ENCODE measurements at regions not wholly inside any gene's neighbourhood (a gene's known extent, or its start where the extent isn't known, plus 50 kb on each side); places are given as distances from the start of the nearest gene placed in this dataset.

- H3K9me3 ChIP-seq (ENCODE audit: low read length), result no peaks in the 10 kb centered on the region
- peaks cover 3 to 43% of the 10 kb centered on the region in 2 experiments; a peak in 3 of 5 replicates for H3K27me3 ChIP-seq (ENCODE audit: control insufficient read depth in 1 of 2, insufficient read depth in 2 of 2, low read length in 2 of 2)
- ChIA-PET POLR2A (no interaction called here), CTCF (ENCODE audit: low intra/inter-chr PET ratio, low total read pairs) (no interaction called here)
- WGBS (ENCODE audit: low lambda C conversion rate), result 10% methylated on average over 2 of the region's 2 CpGs
- no peak overlapping the region for H3K4me3 ChIP-seq (replicated peaks in 1 of 3; ENCODE audit: insufficient read depth in 1 of 3, low read depth in 2 of 3, low read length in 3 of 3)
- no TSS peak for BruUV-seq (replicated peaks)
- no peak overlapping the region for H3K4me2 ChIP-seq (ENCODE audit: low read depth, low read length)
- FAIRE-seq (no peak), DNase-seq (ENCODE audit: low spot score) (no peak), ATAC-seq (no peak)
- in situ Hi-C loops (cut with HindIII; ENCODE audit: extremely low pct_ligation_motif_present, low pct_unique_long_range_greater_than_20kb) (no loop called here), intact Hi-C loops (cut with micrococcal nuclease; ENCODE audit: unreplicated experiment) (no loop called here)
- no peaks in the 10 kb centered on the region for H3K4me1 ChIP-seq (ENCODE audit: insufficient read depth, low read length)
- no peaks in the 10 kb centered on the region; the same call in 1 of the 2 replicates for H4K20me1 ChIP-seq (ENCODE audit: insufficient read depth, low read length)
- H3K79me2 ChIP-seq (ENCODE audit: insufficient read depth, low read length), result no peaks in the 10 kb centered on the region
- H3K27ac ChIP-seq (ENCODE audit: extremely low read length, insufficient read depth, low read length), result no peak overlapping the region
- H2AFZ ChIP-seq (ENCODE audit: low read length), result no peak overlapping the region
- H3K36me3 ChIP-seq (replicated peaks in 1 of 2; ENCODE audit: control insufficient read depth in 1 of 2, insufficient read depth in 2 of 2, low read length in 2 of 2), result no peaks in the 10 kb centered on the region
- H3K9ac ChIP-seq (ENCODE audit: insufficient read depth, low read depth, low read length), result no peak overlapping the region
- TF ChIP-seq CCAR2 (optimal IDR thresholded peaks at IDR 0.05; ENCODE audit: low read depth, low read length) (no peak), BCLAF1 (IDR thresholded peaks at IDR 0.05) (no peak), LBX2 (CRISPR knock-in tag; IDR thresholded peaks at IDR 0.05; ENCODE audit: borderline replicate concordance) (no peak), STAT5B (CRISPR knock-in tag; IDR thresholded peaks at IDR 0.05) (no peak), ZFP41 (CRISPR knock-in tag; IDR thresholded peaks at IDR 0.05; ENCODE audit: borderline replicate concordance) (no peak), TCF7L2 (IDR thresholded peaks at IDR 0.05; ENCODE audit: low read depth, low read length) (no peak), TMF1 (CRISPR knock-in tag; IDR thresholded peaks at IDR 0.05; ENCODE audit: low read depth) (no peak)
- TF ChIP-seq, protein P1, sequence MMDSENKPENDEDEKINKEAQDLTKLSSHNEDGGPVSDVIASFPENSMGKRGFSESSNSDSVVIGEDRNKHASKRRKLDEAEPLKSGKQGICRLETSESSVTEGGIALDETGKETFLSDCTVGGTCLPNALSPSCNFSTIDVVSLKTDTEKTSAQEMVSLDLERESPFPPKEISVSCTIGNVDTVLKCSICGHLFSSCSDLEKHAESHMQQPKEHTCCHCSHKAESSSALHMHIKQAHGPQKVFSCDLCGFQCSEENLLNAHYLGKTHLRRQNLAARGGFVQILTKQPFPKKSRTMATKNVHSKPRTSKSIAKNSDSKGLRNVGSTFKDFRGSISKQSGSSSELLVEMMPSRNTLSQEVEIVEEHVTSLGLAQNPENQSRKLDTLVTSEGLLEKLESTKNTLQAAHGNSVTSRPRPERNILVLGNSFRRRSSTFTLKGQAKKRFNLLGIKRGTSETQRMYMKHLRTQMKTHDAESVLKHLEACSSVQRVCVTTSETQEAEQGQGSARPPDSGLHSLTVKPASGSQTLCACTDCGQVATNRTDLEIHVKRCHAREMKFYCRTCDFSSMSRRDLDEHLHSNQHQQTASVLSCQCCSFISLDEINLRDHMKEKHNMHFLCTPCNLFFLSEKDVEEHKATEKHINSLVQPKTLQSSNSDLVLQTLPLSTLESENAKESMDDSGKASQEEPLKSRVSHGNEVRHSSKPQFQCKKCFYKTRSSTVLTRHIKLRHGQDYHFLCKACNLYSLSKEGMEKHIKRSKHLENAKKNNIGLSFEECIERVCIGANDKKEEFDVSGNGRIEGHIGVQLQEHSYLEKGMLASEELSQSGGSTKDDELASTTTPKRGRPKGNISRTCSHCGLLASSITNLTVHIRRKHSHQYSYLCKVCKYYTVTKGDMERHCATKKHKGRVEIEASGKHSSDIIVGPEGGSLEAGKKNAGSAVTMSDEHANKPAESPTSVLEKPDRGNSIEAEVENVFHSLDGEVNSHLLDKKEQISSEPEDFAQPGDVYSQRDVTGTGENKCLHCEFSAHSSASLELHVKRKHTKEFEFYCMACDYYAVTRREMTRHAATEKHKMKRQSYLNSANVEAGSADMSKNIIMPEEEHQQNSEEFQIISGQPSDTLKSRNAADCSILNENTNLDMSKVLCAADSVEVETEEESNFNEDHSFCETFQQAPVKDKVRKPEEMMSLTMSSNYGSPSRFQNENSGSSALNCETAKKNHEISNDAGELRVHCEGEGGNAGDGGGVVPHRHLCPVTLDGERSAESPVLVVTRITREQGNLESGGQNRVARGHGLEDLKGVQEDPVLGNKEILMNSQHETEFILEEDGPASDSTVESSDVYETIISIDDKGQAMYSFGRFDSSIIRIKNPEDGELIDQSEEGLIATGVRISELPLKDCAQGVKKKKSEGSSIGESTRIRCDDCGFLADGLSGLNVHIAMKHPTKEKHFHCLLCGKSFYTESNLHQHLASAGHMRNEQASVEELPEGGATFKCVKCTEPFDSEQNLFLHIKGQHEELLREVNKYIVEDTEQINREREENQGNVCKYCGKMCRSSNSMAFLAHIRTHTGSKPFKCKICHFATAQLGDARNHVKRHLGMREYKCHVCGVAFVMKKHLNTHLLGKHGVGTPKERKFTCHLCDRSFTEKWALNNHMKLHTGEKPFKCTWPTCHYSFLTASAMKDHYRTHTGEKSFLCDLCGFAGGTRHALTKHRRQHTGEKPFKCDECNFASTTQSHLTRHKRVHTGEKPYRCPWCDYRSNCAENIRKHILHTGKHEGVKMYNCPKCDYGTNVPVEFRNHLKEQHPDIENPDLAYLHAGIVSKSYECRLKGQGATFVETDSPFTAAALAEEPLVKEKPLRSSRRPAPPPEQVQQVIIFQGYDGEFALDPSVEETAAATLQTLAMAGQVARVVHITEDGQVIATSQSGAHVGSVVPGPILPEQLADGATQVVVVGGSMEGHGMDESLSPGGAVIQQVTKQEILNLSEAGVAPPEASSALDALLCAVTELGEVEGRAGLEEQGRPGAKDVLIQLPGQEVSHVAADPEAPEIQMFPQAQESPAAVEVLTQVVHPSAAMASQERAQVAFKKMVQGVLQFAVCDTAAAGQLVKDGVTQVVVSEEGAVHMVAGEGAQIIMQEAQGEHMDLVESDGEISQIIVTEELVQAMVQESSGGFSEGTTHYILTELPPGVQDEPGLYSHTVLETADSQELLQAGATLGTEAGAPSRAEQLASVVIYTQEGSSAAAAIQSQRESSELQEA (CRISPR knock-in tag; IDR thresholded peaks at IDR 0.05; ENCODE audit: not compliant biosample characterization), result no peak
- TF ChIP-seq, protein P2, sequence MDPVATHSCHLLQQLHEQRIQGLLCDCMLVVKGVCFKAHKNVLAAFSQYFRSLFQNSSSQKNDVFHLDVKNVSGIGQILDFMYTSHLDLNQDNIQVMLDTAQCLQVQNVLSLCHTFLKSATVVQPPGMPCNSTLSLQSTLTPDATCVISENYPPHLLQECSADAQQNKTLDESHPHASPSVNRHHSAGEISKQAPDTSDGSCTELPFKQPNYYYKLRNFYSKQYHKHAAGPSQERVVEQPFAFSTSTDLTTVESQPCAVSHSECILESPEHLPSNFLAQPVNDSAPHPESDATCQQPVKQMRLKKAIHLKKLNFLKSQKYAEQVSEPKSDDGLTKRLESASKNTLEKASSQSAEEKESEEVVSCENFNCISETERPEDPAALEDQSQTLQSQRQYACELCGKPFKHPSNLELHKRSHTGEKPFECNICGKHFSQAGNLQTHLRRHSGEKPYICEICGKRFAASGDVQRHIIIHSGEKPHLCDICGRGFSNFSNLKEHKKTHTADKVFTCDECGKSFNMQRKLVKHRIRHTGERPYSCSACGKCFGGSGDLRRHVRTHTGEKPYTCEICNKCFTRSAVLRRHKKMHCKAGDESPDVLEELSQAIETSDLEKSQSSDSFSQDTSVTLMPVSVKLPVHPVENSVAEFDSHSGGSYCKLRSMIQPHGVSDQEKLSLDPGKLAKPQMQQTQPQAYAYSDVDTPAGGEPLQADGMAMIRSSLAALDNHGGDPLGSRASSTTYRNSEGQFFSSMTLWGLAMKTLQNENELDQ (CRISPR knock-in tag; IDR thresholded peaks at IDR 0.05; ENCODE audit: borderline replicate concordance), result no peak
- TF ChIP-seq, protein P3, sequence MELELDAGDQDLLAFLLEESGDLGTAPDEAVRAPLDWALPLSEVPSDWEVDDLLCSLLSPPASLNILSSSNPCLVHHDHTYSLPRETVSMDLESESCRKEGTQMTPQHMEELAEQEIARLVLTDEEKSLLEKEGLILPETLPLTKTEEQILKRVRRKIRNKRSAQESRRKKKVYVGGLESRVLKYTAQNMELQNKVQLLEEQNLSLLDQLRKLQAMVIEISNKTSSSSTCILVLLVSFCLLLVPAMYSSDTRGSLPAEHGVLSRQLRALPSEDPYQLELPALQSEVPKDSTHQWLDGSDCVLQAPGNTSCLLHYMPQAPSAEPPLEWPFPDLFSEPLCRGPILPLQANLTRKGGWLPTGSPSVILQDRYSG (CRISPR knock-in tag; IDR thresholded peaks at IDR 0.05), result no peak
Measured at GRCh38 chr6:163686301-163686700, 271.8 kb downstream of the QKI start.

All from HepG2 (cell line).